VCaP (cell line): ENCODE measurements at regions not wholly inside any gene's neighbourhood (a gene's known extent, or its start where the extent isn't known, plus 50 kb on each side); places are given as distances from the start of the nearest gene placed in this dataset.
"Not testable (repeated sequence)": the region's sequence is repeated elsewhere in the genome, so short reads cannot be mapped to it uniquely, and the experiment has no call there.

ENCODE experiments used
- H3K27ac ChIP-seq: fragments of 450-650 bp; 2 replicates; pipeline ENCODE4 v1.5.1; 2017
- CTCF ChIP-seq: fragments of 450-650 bp; conservative IDR thresholded peaks from 2 replicates; pipeline ENCODE4 v1.5.1; 2017; ENCODE audit warnings: mild to moderate bottlenecking, moderate library complexity

GRCh38 chr7:51543801-51544553 lies 227.4 kb upstream of the COBL start:
- H3K27ac ChIP-seq, result no peak overlapping the region
- TF ChIP-seq CTCF, result no peak

- H3K27ac ChIP-seq, result not testable (repeated sequence)
Measured at GRCh38 chr7:51540906-51541305, 224.3 kb upstream of the COBL start.

- TF ChIP-seq CTCF, result no peak
- H3K27ac ChIP-seq, result no peak overlapping the region
Measured at GRCh38 chr7:51539840-51540239, 223.2 kb upstream of the COBL start.

GRCh38 chr7:51528172-51528571 lies 211.6 kb upstream of the COBL start:
- TF ChIP-seq CTCF, result no peak

GRCh38 chr7:51521694-51522312 lies 205.2 kb upstream of the COBL start:
- H3K27ac ChIP-seq, result no peak overlapping the region
- no peak for TF ChIP-seq CTCF

More at GRCh38 chr7:51528172-51528571, 211.6 kb upstream of the COBL start:
- H3K27ac ChIP-seq, result no peak overlapping the region

- no peak overlapping the region for H3K27ac ChIP-seq
- TF ChIP-seq CTCF, result no peak
Measured at GRCh38 chr7:51521054-51521453, 204.4 kb upstream of the COBL start.

- no peak overlapping the region for H3K27ac ChIP-seq
- TF ChIP-seq CTCF, result no peak
Measured at GRCh38 chr7:51518646-51519045, 202.0 kb upstream of the COBL start.

- TF ChIP-seq CTCF, result no peak
- no peak overlapping the region for H3K27ac ChIP-seq
Measured at GRCh38 chr7:51517187-51517586, 200.6 kb upstream of the COBL start.
